Thyroid gland (tissue), 4 donors: ENCODE measurements at regions not wholly inside any gene's neighbourhood (a gene's known extent, or its start where the extent isn't known, plus 50 kb on each side); places are given as distances from the start of the nearest gene placed in this dataset.

Experiments
- CTCF ChIP-seq, 6 experiments: fragments of 200-600 bp in 3 of 6; fragments of 450-650 bp in 3 of 6; sonication (generic) in 3 of 6; IDR thresholded peaks; one replicate each; pipeline ENCODE4 v1.5.1; 2016 to 2019; ENCODE audit warnings: antibody characterized with exemption in 6 of 6, mild to moderate bottlenecking in 2 of 6, inconsistent platforms in 1 of 6, moderate library complexity in 1 of 6
- POLR2A ChIP-seq, 2 donors: fragments of 450-650 bp; IDR thresholded peaks; one replicate each; pipeline ENCODE4 v1.6.1; 2017; ENCODE audit warnings: antibody characterized with exemption in 2 of 2, mild to moderate bottlenecking in 2 of 2, moderate library complexity in 1 of 2

DNA sequence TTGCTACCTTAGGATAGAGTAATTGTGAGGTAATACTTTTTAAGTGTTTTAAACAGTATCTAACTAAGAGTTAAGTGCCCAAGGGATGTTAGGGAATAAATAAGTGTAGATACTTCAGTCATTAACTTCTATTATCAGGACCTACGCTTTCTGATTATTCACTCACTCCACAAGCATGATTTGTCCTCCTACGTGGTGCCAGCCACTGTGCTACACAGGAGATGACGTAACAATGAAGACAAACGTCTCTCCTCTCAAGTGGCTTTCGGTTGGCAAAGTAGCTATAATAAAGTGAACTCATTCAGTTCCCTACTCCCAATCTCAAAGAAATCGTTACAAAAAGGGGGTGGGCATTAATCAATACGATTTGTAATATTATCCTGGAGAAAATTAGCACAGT is 100.9 kb upstream of the SETBP1 start:
- TF ChIP-seq CTCF (IDR thresholded peaks at IDR 0.05) (no peak), POLR2A (IDR thresholded peaks at IDR 0.05) (no peak)
